Ovary (tissue), 3 donors: ENCODE measurements at regions not wholly inside any gene's neighbourhood (a gene's known extent, or its start where the extent isn't known, plus 50 kb on each side); places are given as distances from the start of the nearest gene placed in this dataset.

ENCODE experiments used
- CTCF ChIP-seq, 3 donors: fragments of 450-650 bp in 2 of 3; fragments of 200-600 bp in 1 of 3; IDR thresholded peaks; one replicate each; pipeline versions ENCODE4 v1.5.1 to v1.8.0; 2016 to 2022; ENCODE audit warnings: antibody characterized with exemption in 3 of 3, mild to moderate bottlenecking in 1 of 3
- EP300 ChIP-seq: sonication (generic); formaldehyde crosslinking; IDR thresholded peaks from one replicate; pipeline ENCODE4 v1.6.1; 2017; ENCODE audit warnings: antibody characterized with exemption
- donor health status: DM: no; HTN: no; CAD: no.

- TF ChIP-seq CTCF (IDR thresholded peaks at IDR 0.05) (no peak), EP300 (no peak)
These were observed 294.4 kb downstream of the SMOC2 start for GRCh38 chr6:168735268-168735949.
